EH (cell line): ENCODE measurements at regions not wholly inside any gene's neighbourhood (a gene's known extent, or its start where the extent isn't known, plus 50 kb on each side); places are given as distances from the start of the nearest gene placed in this dataset.
"Not testable (repeated sequence)": the region's sequence is repeated elsewhere in the genome, so short reads cannot be mapped to it uniquely, and the experiment has no call there.

Source experiments
- DNase-seq: peaks from one replicate; pipeline ENCODE4 v3.0.0-alpha.2; 2015; ENCODE audit warnings: low read depth

GRCh38 chr9:30160570-30160969 is 2223.9 kb upstream of the ACO1 start:
- DNase-seq, result no peak

- DNase-seq, result no peak
Observed at GRCh38 chr9:30172206-30172605, 2212.2 kb upstream of the ACO1 start.

- DNase-seq, result no peak
Observed at GRCh38 chr9:30178610-30179009, 2205.8 kb upstream of the ACO1 start.

GRCh38 chr9:30193421-30193820 is 2191.0 kb upstream of the ACO1 start:
- no peak for DNase-seq

- no peak for DNase-seq
Observed at GRCh38 chr9:30196941-30197340, 2187.5 kb upstream of the ACO1 start.

GRCh38 chr9:30197453-30197852 is 2187.0 kb upstream of the ACO1 start:
- no peak for DNase-seq

- no peak for DNase-seq
Observed at GRCh38 chr9:30197954-30198353, 2186.5 kb upstream of the ACO1 start.

- no peak for DNase-seq
Observed at GRCh38 chr9:30198463-30199309, 2185.8 kb upstream of the ACO1 start.

- no peak for DNase-seq
Observed at GRCh38 chr9:30201024-30201423, 2183.4 kb upstream of the ACO1 start.

- DNase-seq, result no peak
Observed at GRCh38 chr9:30235068-30235467, 2149.4 kb upstream of the ACO1 start.

- no peak for DNase-seq
Observed at GRCh38 chr9:30235564-30235963, 2148.9 kb upstream of the ACO1 start.

GRCh38 chr9:30239878-30240277 is 2144.6 kb upstream of the ACO1 start:
- no peak for DNase-seq

GRCh38 chr9:30243467-30243866 is 2141.0 kb upstream of the ACO1 start:
- no peak for DNase-seq

GRCh38 chr9:30244877-30245276 is 2139.6 kb upstream of the ACO1 start:
- DNase-seq, result no peak

GRCh38 chr9:30250872-30251271 is 2133.6 kb upstream of the ACO1 start:
- no peak for DNase-seq

- no peak for DNase-seq
Observed at GRCh38 chr9:30258094-30258493, 2126.3 kb upstream of the ACO1 start.

- no peak for DNase-seq
Observed at GRCh38 chr9:30280229-30280900, 2104.1 kb upstream of the ACO1 start.

GRCh38 chr9:30289435-30289834 is 2095.0 kb upstream of the ACO1 start:
- no peak for DNase-seq

- not testable (repeated sequence) for DNase-seq
Observed at GRCh38 chr9:30292026-30292425, 2092.4 kb upstream of the ACO1 start.

- no peak for DNase-seq
Observed at GRCh38 chr9:30293231-30293630, 2091.2 kb upstream of the ACO1 start.

GRCh38 chr9:30299126-30299780 is 2085.2 kb upstream of the ACO1 start:
- DNase-seq, result no peak

GRCh38 chr9:30301271-30301963 is 2083.0 kb upstream of the ACO1 start:
- DNase-seq, result no peak
